ENCODE measurements at regions not wholly inside any gene's neighbourhood (a gene's known extent, or its start where the extent isn't known, plus 50 kb on each side); places are given as distances from the start of the nearest gene placed in this dataset.

DNA sequence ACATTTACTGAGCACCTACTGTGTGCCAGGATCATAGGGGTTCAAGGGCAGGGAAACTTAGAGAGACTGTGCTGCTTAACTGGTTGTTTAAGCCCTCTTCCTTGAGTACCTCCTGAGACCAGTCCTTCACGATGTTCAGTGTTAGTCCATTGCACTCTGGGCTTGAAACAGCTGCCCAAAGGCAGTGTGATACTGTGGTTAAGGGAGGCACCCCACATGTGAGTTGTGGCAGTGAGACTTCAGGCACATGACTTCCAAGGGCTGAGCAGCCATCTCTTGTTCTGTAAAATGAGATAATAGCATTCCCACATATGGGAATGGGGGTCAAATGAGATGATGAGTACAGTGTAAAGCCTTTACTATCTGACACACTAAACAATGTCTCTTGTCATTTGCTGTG lies 75.1 kb downstream of the LINGO1 start:
- intact Hi-C loops (cut with DNase I; ENCODE audit: low total_unique reads) = loop anchor here (5.0 kb wide), 1 partner anchor 240 kb away; no protein-coding TSS in a partner anchor
- peaks cover 0 to 3% of the 10 kb centered on the region in 2 donors for H3K27me3 ChIP-seq
- no peak for DNase-seq (ENCODE audit: low spot score in 2 of 2)
- no peak overlapping the region for H3K4me3 ChIP-seq
- H3K4me1 ChIP-seq = no peaks in the 10 kb centered on the region
- H3K27ac ChIP-seq = no peak overlapping the region
- H3K9me3 ChIP-seq = no peaks in the 10 kb centered on the region
- TF ChIP-seq POLR2AphosphoS5 (IDR thresholded peaks at IDR 0.05) = no peak
- no peaks in the 10 kb centered on the region for H3K36me3 ChIP-seq

DNA sequence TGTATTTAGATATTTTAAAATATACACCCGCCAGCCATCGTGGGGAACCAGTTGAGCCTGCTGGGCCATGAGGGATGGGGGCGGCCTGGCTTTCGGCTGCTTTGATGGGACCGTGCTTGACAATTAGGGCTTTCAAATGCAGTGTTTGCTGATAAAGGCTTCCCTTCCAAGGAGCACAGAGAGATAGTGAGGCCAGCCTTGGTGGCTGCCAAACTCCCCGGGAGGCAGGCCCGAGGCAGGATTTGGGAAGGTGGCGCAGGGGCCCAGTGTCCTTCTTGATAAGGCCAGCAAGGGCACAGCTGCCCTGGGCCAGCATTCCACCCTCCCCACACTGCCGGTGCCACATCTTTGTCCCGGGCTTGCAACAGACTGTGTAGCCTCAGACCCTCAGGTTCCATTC lies 75.6 kb downstream of the LINGO1 start:
- intact Hi-C loops (cut with DNase I; ENCODE audit: low total_unique reads) = loop anchor here (5.0 kb wide), 1 partner anchor 240 kb away; no protein-coding TSS in a partner anchor
- Histone ChIP-seq H3K27me3 (peaks cover 0 to 3% of the 10 kb centered on the region in 2 donors), H3K4me3 (no peak overlapping the region), H3K36me3 (no peaks in the 10 kb centered on the region), H3K4me1 (no peaks in the 10 kb centered on the region), H3K9me3 (no peaks in the 10 kb centered on the region), H3K27ac (no peak overlapping the region)
- no peak for DNase-seq (ENCODE audit: low spot score in 2 of 2)
- TF ChIP-seq, protein P1, sequence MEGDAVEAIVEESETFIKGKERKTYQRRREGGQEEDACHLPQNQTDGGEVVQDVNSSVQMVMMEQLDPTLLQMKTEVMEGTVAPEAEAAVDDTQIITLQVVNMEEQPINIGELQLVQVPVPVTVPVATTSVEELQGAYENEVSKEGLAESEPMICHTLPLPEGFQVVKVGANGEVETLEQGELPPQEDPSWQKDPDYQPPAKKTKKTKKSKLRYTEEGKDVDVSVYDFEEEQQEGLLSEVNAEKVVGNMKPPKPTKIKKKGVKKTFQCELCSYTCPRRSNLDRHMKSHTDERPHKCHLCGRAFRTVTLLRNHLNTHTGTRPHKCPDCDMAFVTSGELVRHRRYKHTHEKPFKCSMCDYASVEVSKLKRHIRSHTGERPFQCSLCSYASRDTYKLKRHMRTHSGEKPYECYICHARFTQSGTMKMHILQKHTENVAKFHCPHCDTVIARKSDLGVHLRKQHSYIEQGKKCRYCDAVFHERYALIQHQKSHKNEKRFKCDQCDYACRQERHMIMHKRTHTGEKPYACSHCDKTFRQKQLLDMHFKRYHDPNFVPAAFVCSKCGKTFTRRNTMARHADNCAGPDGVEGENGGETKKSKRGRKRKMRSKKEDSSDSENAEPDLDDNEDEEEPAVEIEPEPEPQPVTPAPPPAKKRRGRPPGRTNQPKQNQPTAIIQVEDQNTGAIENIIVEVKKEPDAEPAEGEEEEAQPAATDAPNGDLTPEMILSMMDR (IDR thresholded peaks at IDR 0.05) = no peak
- no peak for TF ChIP-seq POLR2AphosphoS5 (IDR thresholded peaks at IDR 0.05)
- no peak for TF ChIP-seq POLR2A (IDR thresholded peaks at IDR 0.05)

DNA sequence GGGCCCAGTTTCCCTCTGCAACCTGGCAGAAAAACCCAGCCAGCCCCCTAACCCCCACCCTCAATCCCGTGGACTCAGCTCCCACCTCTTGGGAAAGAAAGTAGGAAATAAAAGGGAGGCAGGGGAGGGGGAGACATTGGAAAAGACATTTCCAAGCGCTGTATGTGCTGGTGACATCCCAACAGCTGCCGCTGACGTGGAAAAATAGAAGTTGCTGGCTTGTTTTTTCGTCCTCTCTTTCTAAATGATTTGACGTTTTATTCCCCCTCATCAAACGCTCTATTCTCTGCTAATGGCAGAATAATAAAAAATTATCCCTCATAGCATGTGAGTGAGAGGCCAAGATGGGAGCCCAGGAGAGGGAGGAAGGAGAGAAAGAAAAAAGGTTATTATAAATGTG lies 76.1 kb downstream of the LINGO1 start:
- Histone ChIP-seq H3K9me3 (no peaks in the 10 kb centered on the region), H3K4me1 (no peaks in the 10 kb centered on the region), H3K27ac (no peak overlapping the region), H3K4me3 (no peak overlapping the region), H3K36me3 (no peaks in the 10 kb centered on the region), H3K27me3 (peaks cover 0 to 3% of the 10 kb centered on the region in 2 donors)
- intact Hi-C loops (cut with DNase I; ENCODE audit: low total_unique reads) = loop anchor here (5.0 kb wide), 1 partner anchor 239 kb away; no protein-coding TSS in a partner anchor
- no peak for DNase-seq (ENCODE audit: low spot score in 2 of 2)
- TF ChIP-seq, protein P1 (IDR thresholded peaks at IDR 0.05) = no peak
- no peak for TF ChIP-seq POLR2AphosphoS5 (IDR thresholded peaks at IDR 0.05)
- no peak for TF ChIP-seq POLR2A (IDR thresholded peaks at IDR 0.05)

GRCh38 chr15:77555232-77555631 lies 77.5 kb downstream of the LINGO1 start:
- Histone ChIP-seq H3K36me3 (no peaks in the 10 kb centered on the region), H3K4me1 (no peaks in the 10 kb centered on the region), H3K27ac (no peak overlapping the region), H3K4me3 (no peak overlapping the region), H3K9me3 (no peaks in the 10 kb centered on the region), H3K27me3 (no peaks in the 10 kb centered on the region)
- intact Hi-C loops (cut with DNase I; ENCODE audit: low total_unique reads) = loop anchor here (5.0 kb wide), 1 partner anchor 238 kb away; no protein-coding TSS in a partner anchor
- TF ChIP-seq, protein P1 (IDR thresholded peaks at IDR 0.05) = no peak
- TF ChIP-seq POLR2A (IDR thresholded peaks at IDR 0.05) (no peak), POLR2AphosphoS5 (IDR thresholded peaks at IDR 0.05) (no peak)
- DNase-seq (ENCODE audit: low spot score in 2 of 2) = no peak

DNA sequence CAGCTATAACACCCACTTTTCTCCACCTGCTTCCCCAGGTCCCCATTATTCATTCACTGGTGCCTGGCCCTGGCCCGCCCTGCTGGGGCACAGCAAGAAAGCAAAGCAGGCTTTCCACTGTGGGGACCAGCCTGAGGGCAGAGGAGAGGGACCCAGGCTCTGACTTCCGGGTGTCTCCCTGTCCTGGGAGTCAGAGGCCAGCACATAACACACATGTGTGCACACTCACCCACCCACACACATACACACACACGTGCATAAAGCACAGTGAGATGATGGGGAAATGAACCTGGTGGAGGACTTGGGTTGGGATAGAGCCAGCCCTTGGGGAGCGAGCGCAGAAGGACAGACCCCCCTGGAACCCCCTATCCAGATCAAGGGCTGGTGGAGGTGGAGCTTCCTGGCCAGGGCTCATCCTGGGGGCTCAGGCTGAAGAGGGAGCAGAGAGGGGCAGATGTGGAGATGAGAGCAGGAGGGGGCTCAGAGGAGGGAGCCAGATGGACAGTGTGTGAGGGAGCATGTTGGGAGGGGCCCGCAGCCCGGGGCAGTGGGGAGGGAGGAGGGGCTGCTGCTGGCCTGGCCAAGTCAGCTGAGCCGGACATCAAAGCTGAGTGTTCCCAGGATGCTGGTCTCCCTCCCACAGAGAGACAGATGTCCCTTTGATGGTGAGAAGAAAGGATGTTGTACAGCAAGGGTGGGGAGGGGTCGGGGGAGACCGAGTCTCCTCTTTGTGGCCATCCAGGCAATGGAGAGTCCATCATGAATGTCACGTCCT lies 78.2 kb downstream of the LINGO1 start:
- H3K4me1 ChIP-seq = no peaks in the 10 kb centered on the region
- TF ChIP-seq POLR2AphosphoS5 (IDR thresholded peaks at IDR 0.05) (no peak), POLR2A (IDR thresholded peaks at IDR 0.05) (no peak)
- TF ChIP-seq, protein P1 (IDR thresholded peaks at IDR 0.05) = no peak
- no peaks in the 10 kb centered on the region for H3K27me3 ChIP-seq
- H3K27ac ChIP-seq = no peak overlapping the region
- no peaks in the 10 kb centered on the region for H3K36me3 ChIP-seq
- no peaks in the 10 kb centered on the region for H3K9me3 ChIP-seq
- intact Hi-C loops (cut with DNase I; ENCODE audit: low total_unique reads) = loop anchor here (5.0 kb wide), 1 partner anchor 237 kb away; no protein-coding TSS in a partner anchor
- no peak overlapping the region for H3K4me3 ChIP-seq
- no peak for DNase-seq (ENCODE audit: low spot score in 2 of 2)
